Bronchial epithelial cell (primary cell): ENCODE measurements at regions not wholly inside any gene's neighbourhood (a gene's known extent, or its start where the extent isn't known, plus 50 kb on each side); places are given as distances from the start of the nearest gene placed in this dataset.
A peak's percentile ranks its signal among the peaks of the same experiment; 100 is the strongest.

Source experiments
- DNase-seq: peaks from one replicate; pipeline ENCODE4 v3.0.0-alpha.2; 2010; ENCODE audit warnings: low read depth
- FAIRE-seq: peaks from 2 replicates; lab custom pipeline; 2011; peaks lifted over from hg19 to GRCh38; lab: Jason Lieb, UNC
- H3K27me3 ChIP-seq: 2 replicates; pipeline ENCODE4 v1.5.1; 2011; ENCODE audit warnings: low read length; ENCODE audit not compliant: control insufficient read depth, insufficient read depth
- H3K36me3 ChIP-seq: 2 replicates; pipeline ENCODE4 v1.5.1; 2011; ENCODE audit warnings: low read length; ENCODE audit not compliant: control insufficient read depth, insufficient read depth
- H3K4me3 ChIP-seq: 2 replicates; pipeline ENCODE4 v1.5.1; 2011; ENCODE audit warnings: mild to moderate bottlenecking, low read depth, low read length, control low read depth
- CTCF ChIP-seq: IDR thresholded peaks from 2 replicates; pipeline ENCODE4 v1.5.1; 2011; ENCODE audit warnings: mild to moderate bottlenecking, moderate library complexity, low read length, control low read depth, inconsistent platforms; ENCODE audit not compliant: insufficient read depth, severe bottlenecking

DNA sequence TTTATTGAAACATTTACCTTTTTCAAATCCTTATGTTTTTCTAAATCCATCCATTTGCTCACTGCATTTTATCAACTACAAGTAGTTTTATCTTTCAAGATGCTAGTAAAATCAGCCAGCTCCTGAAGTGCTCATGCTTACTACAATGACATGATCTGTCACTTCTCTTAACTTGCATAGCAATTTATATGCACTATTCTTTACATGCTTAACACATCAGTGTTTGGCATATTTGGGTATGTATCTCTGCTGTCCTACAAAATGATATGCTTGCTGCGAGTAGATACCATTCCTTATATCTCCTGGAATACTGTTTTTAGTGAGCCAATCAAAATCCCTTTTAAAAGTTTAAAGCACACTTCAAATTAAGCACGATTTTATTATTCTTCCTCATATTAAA, 2726.8 kb downstream of the PCDH7 start:
- Histone ChIP-seq H3K4me3 (no peak overlapping the region), H3K27me3 (no peaks in the 10 kb centered on the region), H3K36me3 (no peaks in the 10 kb centered on the region)
- no peak for TF ChIP-seq CTCF
- DNase-seq = no peak
- FAIRE-seq = no peak

DNA sequence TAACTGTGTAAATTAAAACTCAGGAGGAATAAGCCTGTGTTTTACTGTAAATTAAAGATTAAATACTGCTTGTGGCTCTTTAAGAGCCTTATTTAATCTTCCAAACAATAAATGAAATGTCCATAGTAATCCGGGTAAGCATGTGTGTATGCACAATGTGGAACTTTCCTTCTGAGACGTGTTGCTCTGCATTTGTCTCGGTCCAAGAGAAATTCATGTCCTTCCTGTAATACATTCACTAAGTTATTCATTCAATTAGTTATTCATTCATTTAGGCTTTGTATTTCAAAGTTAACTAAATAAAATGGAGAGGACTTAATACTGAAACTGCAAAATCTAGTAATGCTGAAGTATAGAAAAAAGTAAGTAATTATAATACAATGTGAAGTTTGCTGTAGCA, 2728.8 kb downstream of the PCDH7 start:
- Histone ChIP-seq H3K27me3 (no peaks in the 10 kb centered on the region), H3K4me3 (no peak overlapping the region), H3K36me3 (no peaks in the 10 kb centered on the region)
- DNase-seq (no peak), FAIRE-seq (no peak)
- no peak for TF ChIP-seq CTCF

DNA sequence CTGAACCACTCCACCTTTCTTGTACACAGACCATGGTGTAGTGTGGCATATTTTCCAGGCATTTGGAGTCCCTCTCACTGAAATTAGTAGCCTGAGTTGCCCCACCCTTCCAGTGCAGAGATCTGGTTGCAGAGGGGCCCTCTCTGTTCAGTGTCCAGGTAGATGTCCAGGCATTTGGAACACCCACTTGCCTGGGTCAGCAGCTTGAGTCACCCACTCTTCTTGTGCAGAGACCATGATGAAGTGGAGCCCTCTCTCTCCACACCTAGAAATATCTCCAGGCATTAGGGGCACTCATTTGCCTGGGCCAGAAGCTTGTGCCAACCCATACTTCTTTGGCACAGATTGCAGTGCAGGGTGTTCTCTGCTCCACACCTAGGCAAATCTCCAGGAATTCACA, 2733.3 kb downstream of the PCDH7 start:
- Histone ChIP-seq H3K4me3 (no peak overlapping the region), H3K27me3 (no peaks in the 10 kb centered on the region), H3K36me3 (no peaks in the 10 kb centered on the region)
- TF ChIP-seq CTCF = no peak
- FAIRE-seq (peak; percentile 72), DNase-seq (no peak)

GRCh38 chr4:33453916-33454315, 2733.7 kb downstream of the PCDH7 start:
- Histone ChIP-seq H3K27me3 (no peaks in the 10 kb centered on the region), H3K36me3 (no peaks in the 10 kb centered on the region), H3K4me3 (no peak overlapping the region)
- DNase-seq (peak; percentile 61), FAIRE-seq (no peak)
- TF ChIP-seq CTCF = no peak

GRCh38 chr4:33465565-33465964, 2745.4 kb downstream of the PCDH7 start:
- no peaks in the 10 kb centered on the region for H3K27me3 ChIP-seq
- no peak overlapping the region for H3K4me3 ChIP-seq
- no peak for DNase-seq
- no peak for TF ChIP-seq CTCF
- H3K36me3 ChIP-seq = no peaks in the 10 kb centered on the region
- FAIRE-seq = no peak

GRCh38 chr4:33467291-33467690, 2747.1 kb downstream of the PCDH7 start:
- no peaks in the 10 kb centered on the region for H3K36me3 ChIP-seq
- no peak for FAIRE-seq
- DNase-seq = no peak
- H3K4me3 ChIP-seq = no peak overlapping the region
- no peaks in the 10 kb centered on the region for H3K27me3 ChIP-seq
- no peak for TF ChIP-seq CTCF
